NB4 (cell line): ENCODE measurements at regions not wholly inside any gene's neighbourhood (a gene's known extent, or its start where the extent isn't known, plus 50 kb on each side); places are given as distances from the start of the nearest gene placed in this dataset.

Source experiments
- POLR2A ChIP-seq: IDR thresholded peaks from 2 replicates; pipeline ENCODE4 v1.6.1; 2011; ENCODE audit warnings: mild to moderate bottlenecking; ENCODE audit not compliant: insufficient read length; ENCODE audit errors: extremely low read depth
- TF ChIP-seq, protein P1 (sequence below): IDR thresholded peaks from one replicate; pipeline ENCODE4 v1.5.1; 2012; ENCODE audit warnings: low read depth, low read length

DNA sequence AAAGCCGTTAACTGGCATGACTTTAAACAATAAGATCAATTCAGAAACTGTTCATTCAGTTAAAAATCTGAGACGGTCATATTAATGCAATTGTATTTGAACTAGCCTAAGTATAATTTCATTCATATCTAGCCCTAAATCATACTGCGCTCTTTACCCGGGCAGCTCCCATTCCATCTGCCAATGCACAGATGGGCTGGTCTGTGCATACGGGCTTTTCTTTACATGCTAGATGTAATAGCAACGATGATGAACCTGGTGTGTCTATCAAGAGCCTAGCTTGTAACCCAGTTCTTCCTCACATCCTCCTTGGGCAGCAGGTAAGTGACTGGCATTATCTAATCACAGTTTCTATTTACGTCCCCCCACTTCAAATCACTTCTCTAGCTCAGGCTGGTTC lies 631.5 kb upstream of the KLHL29 start:
- TF ChIP-seq POLR2A: no peak
- TF ChIP-seq, protein P1, sequence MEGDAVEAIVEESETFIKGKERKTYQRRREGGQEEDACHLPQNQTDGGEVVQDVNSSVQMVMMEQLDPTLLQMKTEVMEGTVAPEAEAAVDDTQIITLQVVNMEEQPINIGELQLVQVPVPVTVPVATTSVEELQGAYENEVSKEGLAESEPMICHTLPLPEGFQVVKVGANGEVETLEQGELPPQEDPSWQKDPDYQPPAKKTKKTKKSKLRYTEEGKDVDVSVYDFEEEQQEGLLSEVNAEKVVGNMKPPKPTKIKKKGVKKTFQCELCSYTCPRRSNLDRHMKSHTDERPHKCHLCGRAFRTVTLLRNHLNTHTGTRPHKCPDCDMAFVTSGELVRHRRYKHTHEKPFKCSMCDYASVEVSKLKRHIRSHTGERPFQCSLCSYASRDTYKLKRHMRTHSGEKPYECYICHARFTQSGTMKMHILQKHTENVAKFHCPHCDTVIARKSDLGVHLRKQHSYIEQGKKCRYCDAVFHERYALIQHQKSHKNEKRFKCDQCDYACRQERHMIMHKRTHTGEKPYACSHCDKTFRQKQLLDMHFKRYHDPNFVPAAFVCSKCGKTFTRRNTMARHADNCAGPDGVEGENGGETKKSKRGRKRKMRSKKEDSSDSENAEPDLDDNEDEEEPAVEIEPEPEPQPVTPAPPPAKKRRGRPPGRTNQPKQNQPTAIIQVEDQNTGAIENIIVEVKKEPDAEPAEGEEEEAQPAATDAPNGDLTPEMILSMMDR: no peak
